22Rv1 (cell line): ENCODE measurements at regions not wholly inside any gene's neighbourhood (a gene's known extent, or its start where the extent isn't known, plus 50 kb on each side); places are given as distances from the start of the nearest gene placed in this dataset.

Experiments
- ZFX ChIP-seq: fragments of 450-650 bp; IDR thresholded peaks from 2 replicates; pipeline ENCODE4 v1.6.1; 2017; ENCODE audit warnings: antibody characterized with exemption, borderline replicate concordance
- TF ChIP-seq, protein P1 (sequence below): fragments of 450-650 bp; IDR thresholded peaks from 2 replicates; pipeline ENCODE4 v1.5.1; 2017; ENCODE audit warnings: mild to moderate bottlenecking

DNA sequence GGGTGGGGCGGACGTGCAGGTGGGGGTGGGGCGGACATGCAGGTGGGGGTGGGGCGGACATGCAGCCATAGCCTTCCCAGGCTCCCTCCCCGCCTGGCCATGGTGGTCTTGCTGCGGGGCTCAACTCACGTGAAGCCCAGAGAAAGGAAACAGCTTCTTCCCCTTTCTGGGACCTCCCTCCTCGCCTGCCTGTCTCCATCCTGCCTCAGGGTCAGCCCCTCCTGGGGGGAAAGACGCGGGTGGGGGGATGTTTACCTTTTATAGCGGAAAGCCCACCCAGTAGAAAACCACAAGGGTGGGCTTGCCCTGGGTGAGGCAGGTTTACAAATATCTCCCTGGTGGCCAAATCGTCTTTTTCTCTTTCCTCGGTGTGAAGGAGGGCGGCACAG, 520.0 kb downstream of the GLRX3 start:
- TF ChIP-seq, protein P1, sequence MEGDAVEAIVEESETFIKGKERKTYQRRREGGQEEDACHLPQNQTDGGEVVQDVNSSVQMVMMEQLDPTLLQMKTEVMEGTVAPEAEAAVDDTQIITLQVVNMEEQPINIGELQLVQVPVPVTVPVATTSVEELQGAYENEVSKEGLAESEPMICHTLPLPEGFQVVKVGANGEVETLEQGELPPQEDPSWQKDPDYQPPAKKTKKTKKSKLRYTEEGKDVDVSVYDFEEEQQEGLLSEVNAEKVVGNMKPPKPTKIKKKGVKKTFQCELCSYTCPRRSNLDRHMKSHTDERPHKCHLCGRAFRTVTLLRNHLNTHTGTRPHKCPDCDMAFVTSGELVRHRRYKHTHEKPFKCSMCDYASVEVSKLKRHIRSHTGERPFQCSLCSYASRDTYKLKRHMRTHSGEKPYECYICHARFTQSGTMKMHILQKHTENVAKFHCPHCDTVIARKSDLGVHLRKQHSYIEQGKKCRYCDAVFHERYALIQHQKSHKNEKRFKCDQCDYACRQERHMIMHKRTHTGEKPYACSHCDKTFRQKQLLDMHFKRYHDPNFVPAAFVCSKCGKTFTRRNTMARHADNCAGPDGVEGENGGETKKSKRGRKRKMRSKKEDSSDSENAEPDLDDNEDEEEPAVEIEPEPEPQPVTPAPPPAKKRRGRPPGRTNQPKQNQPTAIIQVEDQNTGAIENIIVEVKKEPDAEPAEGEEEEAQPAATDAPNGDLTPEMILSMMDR = no peak
- TF ChIP-seq ZFX = no peak
